Hematopoietic multipotent progenitor cell treated with erythropoietin and hydrocortisone succinate and interleukin-3 and kit ligand, for 17 days (in vitro differentiated cells): ENCODE measurements at regions not wholly inside any gene's neighbourhood (a gene's known extent, or its start where the extent isn't known, plus 50 kb on each side); places are given as distances from the start of the nearest gene placed in this dataset.
"Not testable (repeated sequence)": the region's sequence is repeated elsewhere in the genome, so short reads cannot be mapped to it uniquely, and the experiment has no call there.

Source experiments
- DNase-seq: peaks from one replicate; pipeline ENCODE4 v3.0.0-alpha.2; 2015; ENCODE audit warnings: low spot score

GRCh38 chr2:4916094-4916493, 776.1 kb upstream of the SOX11 start:
- DNase-seq: no peak

- no peak for DNase-seq
These were observed 761.5 kb upstream of the SOX11 start for GRCh38 chr2:4930704-4931103.

- DNase-seq: no peak
These were observed 760.3 kb upstream of the SOX11 start for GRCh38 chr2:4931721-4932365.

DNA sequence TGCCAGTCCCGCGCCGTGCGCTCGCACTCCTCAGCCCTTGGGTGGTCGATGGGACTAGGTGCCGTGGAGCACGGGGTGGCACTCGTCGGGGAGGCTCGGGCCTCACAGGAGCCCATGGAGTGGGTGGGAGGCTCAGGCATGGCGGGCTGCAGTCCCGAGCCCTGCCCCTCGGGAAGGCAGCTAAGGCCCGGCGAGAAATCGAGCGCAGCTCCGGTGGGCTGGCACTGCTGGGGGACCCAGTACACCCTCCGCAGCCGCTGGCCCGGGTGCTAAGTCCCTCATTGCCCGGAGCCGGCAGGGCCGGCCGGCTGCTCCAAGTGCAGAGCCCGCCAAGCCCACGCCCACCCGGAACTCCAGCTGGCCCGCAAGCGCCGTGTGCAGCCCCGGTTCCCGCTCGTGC, 756.9 kb upstream of the SOX11 start:
- DNase-seq: not testable (repeated sequence)

- DNase-seq: no peak
These were observed 754.6 kb upstream of the SOX11 start for GRCh38 chr2:4937550-4937949.

GRCh38 chr2:4938206-4938605, 754.0 kb upstream of the SOX11 start:
- no peak for DNase-seq

- DNase-seq: no peak
These were observed 749.7 kb upstream of the SOX11 start for GRCh38 chr2:4942441-4942840.

DNA sequence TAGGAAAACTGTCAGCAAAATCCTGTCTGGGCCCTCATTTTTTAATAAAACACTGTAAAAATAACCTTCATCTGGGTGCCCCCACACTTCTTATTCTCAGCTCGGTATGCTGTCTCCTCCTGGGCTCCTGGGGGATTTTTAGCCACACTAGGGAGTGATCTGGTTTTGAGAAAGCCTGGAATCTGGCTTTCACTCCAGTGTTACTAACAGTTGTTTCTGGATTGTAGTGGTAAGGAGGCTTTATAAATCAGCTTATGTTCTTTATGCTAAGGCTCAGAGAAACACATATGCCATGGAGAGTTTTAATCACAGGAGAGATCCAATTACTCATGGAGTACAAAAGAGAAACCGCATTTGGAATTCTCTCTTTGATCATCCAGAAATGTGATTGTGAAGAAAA, 744.3 kb upstream of the SOX11 start:
- DNase-seq: no peak

- no peak for DNase-seq
These were observed 740.8 kb upstream of the SOX11 start for GRCh38 chr2:4951368-4951767.

DNA sequence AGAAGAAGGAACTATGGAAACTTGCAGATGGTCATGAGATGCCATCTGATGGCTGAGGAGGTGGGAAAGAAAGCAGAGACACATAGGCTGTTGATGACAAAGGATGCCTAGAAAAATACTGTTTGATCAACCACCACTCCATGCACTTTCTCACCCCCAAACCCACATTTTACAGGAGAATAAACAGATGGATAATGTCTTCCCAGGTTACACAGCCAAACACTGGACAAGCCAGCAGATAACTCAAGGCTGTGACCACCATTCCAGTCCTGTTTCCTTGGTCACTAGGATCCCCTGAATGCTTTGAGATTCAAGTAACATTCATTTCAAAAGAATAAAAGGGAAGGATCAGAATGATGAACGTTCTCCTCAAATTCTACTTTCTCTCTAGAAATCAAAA, 733.0 kb upstream of the SOX11 start:
- no peak for DNase-seq

DNA sequence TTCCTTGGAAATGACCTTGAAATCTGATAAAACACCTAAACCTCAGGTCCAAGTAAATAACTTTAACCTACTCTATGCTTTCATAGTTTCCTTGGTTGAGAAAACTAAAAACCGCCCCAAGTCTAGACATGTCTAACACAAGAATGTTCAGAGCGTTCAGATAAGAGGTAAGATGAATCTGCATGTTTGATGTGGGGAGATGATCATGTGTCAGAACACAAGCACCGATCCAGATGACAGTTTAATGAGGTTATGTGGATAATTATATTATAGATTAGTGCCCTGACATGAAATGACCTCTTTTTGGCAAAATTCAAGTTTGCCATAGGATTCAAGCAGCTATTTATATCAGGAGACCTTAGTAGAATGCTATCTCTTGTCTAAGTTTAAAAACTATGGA, 729.8 kb upstream of the SOX11 start:
- DNase-seq: no peak

DNA sequence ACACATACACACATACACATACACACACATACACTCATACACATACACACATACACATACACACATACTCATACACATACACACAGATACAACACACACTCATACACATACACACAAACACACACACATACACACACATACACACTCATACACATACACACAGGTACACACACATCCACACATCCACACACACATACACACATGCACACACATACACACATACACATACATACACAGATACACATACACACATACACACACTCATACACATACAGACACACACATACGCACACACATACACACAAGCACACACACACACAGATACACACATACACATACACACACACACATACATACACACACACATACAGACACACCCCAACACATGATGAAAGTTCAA, 729.1 kb upstream of the SOX11 start:
- no peak for DNase-seq

- no peak for DNase-seq
These were observed 728.1 kb upstream of the SOX11 start for GRCh38 chr2:4964001-4964540.

- DNase-seq: no peak
These were observed 727.6 kb upstream of the SOX11 start for GRCh38 chr2:4964579-4964978.

GRCh38 chr2:4965556-4966320, 726.4 kb upstream of the SOX11 start:
- no peak for DNase-seq

DNA sequence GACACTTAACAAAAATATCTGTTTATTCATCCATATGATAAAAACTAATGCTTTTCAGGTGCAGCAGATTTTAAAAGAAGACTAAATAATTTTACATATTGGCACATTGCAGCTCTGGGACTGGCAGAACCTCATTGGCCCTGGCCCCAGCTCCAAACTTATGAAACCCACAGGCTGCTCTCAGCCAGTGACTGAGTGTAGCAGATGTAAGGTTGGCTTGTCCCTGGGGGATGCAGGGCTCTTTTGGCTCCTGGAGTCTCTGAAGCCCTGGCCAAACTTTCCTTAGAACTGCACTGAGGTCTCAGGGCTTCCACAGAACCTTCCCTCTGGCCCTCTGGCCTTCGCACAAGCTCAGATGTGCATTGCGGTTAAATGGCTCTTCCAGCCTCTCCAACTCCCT, 725.0 kb upstream of the SOX11 start:
- no peak for DNase-seq

DNA sequence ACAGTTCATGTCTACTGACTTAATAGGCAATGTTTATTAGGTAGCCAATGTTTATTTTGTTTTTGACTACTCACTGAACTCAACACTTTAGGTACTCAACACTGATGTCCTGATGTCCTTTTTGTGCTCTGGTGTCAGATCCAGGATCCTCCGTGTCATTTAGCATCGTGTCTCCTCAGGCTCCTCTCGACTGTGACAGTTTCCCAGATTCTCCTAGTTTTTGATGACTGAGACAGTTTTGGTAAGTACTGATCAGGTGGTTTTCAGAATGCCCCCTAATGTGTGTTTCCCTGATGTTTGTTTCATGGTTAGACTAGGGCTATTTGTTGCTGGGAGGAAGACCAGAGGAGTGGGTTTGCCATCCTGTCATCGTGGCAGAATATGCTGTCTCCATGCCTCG, 719.7 kb upstream of the SOX11 start:
- no peak for DNase-seq

DNA sequence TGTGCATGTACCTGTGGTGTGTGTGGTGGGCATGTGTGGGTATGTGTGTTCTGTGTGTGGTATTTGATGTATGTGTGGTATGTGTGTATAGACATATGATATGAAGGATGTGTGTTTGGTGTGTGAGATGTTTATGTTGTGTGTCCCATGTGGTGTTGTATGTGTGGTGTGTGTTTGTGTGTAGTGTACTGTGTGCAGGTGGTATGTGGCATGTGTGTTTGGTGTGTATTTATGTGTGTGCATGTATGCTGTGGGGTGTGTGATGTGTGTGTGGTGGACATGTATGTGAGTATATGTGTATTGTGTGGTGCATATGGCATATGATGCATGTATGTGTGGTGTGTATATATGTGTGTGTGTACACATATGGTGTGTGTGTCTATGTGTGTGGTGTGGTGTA, 718.8 kb upstream of the SOX11 start:
- DNase-seq: no peak

DNA sequence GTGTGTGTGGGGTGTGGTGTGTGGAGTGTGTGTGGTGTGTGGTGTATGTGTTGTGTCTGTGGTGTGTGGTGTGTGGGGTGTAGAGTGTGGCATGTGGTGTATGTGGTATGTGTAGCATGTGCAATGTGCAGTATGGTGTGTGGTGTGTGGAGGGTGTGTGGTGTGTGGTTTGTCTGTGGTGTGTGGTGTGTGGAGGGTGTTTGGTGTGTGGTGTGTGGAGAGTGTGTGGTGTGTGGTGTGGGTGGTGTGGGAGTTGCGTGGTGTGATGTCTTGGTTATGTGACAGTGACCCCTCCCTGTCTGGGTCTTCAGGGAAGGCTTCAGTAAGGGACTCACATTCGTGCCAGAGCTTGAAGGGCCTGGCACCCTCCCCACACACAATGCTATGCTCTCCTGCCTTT, 718.2 kb upstream of the SOX11 start:
- no peak for DNase-seq

- no peak for DNase-seq
These were observed 715.8 kb upstream of the SOX11 start for GRCh38 chr2:4976407-4976806.

GRCh38 chr2:4979111-4979510, 713.1 kb upstream of the SOX11 start:
- no peak for DNase-seq

- no peak for DNase-seq
These were observed 711.2 kb upstream of the SOX11 start for GRCh38 chr2:4980995-4981394.

GRCh38 chr2:4981802-4982409, 710.3 kb upstream of the SOX11 start:
- DNase-seq: no peak
